HepG2 (cell line): ENCODE measurements at regions not wholly inside any gene's neighbourhood (a gene's known extent, or its start where the extent isn't known, plus 50 kb on each side); places are given as distances from the start of the nearest gene placed in this dataset.

Source experiments
- FLYWCH1 ChIP-seq: sonication (generic); formaldehyde crosslinking; IDR thresholded peaks from 2 replicates; pipeline ENCODE4 v1.8.1; 2023; ENCODE audit warnings: mild to moderate bottlenecking, missing genetic modification reagents
- HNRNPLL ChIP-seq: fragments of 200-400 bp; formaldehyde crosslinking; IDR thresholded peaks from 2 replicates; pipeline ENCODE4 v1.6.1; 2017; ENCODE audit warnings: mild to moderate bottlenecking, low read depth, low read length; ENCODE audit not compliant: poor library complexity, severe bottlenecking
- KLF12 ChIP-seq: sonication (generic); formaldehyde crosslinking; IDR thresholded peaks from 2 replicates; pipeline ENCODE4 v1.4.0; 2020; ENCODE audit warnings: missing genetic modification reagents, borderline replicate concordance
- MTF1 ChIP-seq: sonication (generic); formaldehyde crosslinking; IDR thresholded peaks from 2 replicates; pipeline ENCODE4 v1.5.0; 2020; ENCODE audit warnings: missing genetic modification reagents
- POLR2A ChIP-seq, 2 experiments: IDR thresholded peaks; 2 replicates each; pipeline ENCODE4 v1.6.1; 2011; ENCODE audit warnings: low read depth in 2 of 2, low read length in 2 of 2, mild to moderate bottlenecking in 1 of 2, moderate library complexity in 1 of 2; ENCODE audit not compliant: insufficient read depth in 1 of 2
- SP1 ChIP-seq, 2 experiments: fragments of 450-650 bp in 1 of 2; sonication (generic) in 1 of 2; formaldehyde crosslinking in 1 of 2; IDR thresholded peaks; 2 replicates each; pipeline versions ENCODE4 v1.4.0 to v1.6.1; 2016 to 2020; ENCODE audit warnings: missing genetic modification reagents in 1 of 2
- TSC22D2 ChIP-seq: sonication (generic); formaldehyde crosslinking; IDR thresholded peaks from 2 replicates; pipeline ENCODE4 v1.5.1; 2020; ENCODE audit warnings: missing genetic modification reagents, mild to moderate bottlenecking, borderline replicate concordance
- TF ChIP-seq, protein P1 (sequence below): sonication (generic); formaldehyde crosslinking; IDR thresholded peaks from 2 replicates; pipeline ENCODE4 v1.8.0; 2022; ENCODE audit warnings: missing genetic modification reagents, mild to moderate bottlenecking, moderate library complexity, borderline replicate concordance
- TF ChIP-seq, protein P2 (sequence below): IDR thresholded peaks from 2 replicates; pipeline ENCODE4 v1.6.1; 2016; ENCODE audit warnings: low read depth, borderline replicate concordance
- TF ChIP-seq, protein P3 (sequence below): sonication (generic); formaldehyde crosslinking; IDR thresholded peaks from 2 replicates; pipeline ENCODE4 v1.4.0; 2020; ENCODE audit warnings: missing genetic modification reagents; ENCODE audit errors: not compliant biosample characterization
- TF ChIP-seq, protein P4 (sequence below): sonication (generic); formaldehyde crosslinking; IDR thresholded peaks from 2 replicates; pipeline ENCODE4 v1.9.0; 2022; ENCODE audit warnings: missing genetic modification reagents, mild to moderate bottlenecking, borderline replicate concordance

GRCh38 chr17:11039342-11039741, 201.5 kb upstream of the PIRT start:
- no peak for TF ChIP-seq FLYWCH1 (CRISPR knock-in tag)
- TF ChIP-seq HNRNPLL, result no peak
- TF ChIP-seq MTF1 (CRISPR knock-in tag), result no peak
- TF ChIP-seq, protein P1, sequence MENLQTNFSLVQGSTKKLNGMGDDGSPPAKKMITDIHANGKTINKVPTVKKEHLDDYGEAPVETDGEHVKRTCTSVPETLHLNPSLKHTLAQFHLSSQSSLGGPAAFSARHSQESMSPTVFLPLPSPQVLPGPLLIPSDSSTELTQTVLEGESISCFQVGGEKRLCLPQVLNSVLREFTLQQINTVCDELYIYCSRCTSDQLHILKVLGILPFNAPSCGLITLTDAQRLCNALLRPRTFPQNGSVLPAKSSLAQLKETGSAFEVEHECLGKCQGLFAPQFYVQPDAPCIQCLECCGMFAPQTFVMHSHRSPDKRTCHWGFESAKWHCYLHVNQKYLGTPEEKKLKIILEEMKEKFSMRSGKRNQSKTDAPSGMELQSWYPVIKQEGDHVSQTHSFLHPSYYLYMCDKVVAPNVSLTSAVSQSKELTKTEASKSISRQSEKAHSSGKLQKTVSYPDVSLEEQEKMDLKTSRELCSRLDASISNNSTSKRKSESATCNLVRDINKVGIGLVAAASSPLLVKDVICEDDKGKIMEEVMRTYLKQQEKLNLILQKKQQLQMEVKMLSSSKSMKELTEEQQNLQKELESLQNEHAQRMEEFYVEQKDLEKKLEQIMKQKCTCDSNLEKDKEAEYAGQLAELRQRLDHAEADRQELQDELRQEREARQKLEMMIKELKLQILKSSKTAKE, result no peak
- TF ChIP-seq TSC22D2 (CRISPR knock-in tag), result no peak
- TF ChIP-seq, protein P2, sequence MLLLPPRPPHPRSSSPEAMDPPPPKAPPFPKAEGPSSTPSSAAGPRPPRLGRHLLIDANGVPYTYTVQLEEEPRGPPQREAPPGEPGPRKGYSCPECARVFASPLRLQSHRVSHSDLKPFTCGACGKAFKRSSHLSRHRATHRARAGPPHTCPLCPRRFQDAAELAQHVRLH (CRISPR knock-in tag), result no peak
- TF ChIP-seq, protein P3, sequence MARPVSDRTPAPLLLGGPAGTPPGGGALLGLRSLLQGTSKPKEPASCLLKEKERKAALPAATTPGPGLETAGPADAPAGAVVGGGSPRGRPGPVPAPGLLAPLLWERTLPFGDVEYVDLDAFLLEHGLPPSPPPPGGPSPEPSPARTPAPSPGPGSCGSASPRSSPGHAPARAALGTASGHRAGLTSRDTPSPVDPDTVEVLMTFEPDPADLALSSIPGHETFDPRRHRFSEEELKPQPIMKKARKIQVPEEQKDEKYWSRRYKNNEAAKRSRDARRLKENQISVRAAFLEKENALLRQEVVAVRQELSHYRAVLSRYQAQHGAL (CRISPR knock-in tag), result no peak
- no peak for TF ChIP-seq KLF12 (CRISPR knock-in tag)
- TF ChIP-seq, protein P4, sequence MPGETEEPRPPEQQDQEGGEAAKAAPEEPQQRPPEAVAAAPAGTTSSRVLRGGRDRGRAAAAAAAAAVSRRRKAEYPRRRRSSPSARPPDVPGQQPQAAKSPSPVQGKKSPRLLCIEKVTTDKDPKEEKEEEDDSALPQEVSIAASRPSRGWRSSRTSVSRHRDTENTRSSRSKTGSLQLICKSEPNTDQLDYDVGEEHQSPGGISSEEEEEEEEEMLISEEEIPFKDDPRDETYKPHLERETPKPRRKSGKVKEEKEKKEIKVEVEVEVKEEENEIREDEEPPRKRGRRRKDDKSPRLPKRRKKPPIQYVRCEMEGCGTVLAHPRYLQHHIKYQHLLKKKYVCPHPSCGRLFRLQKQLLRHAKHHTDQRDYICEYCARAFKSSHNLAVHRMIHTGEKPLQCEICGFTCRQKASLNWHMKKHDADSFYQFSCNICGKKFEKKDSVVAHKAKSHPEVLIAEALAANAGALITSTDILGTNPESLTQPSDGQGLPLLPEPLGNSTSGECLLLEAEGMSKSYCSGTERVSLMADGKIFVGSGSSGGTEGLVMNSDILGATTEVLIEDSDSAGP (CRISPR knock-in tag), result no peak
- no peak for TF ChIP-seq SP1 (IDR thresholded peaks at IDR 0.05)
- no peak for TF ChIP-seq SP1 (CRISPR knock-in tag; IDR thresholded peaks at IDR 0.05)
- TF ChIP-seq POLR2A (IDR thresholded peaks at IDR 0.05; ENCODE audit: insufficient read depth in 1 of 2, low read depth in 2 of 2, low read length in 2 of 2), result no peak
